GM06990 (cell line): ENCODE measurements at regions not wholly inside any gene's neighbourhood (a gene's known extent, or its start where the extent isn't known, plus 50 kb on each side); places are given as distances from the start of the nearest gene placed in this dataset.

Experiments
- DNase-seq: peaks from one replicate; pipeline ENCODE4 v3.0.0-alpha.2; 2011; ENCODE audit not compliant: insufficient read length; ENCODE audit errors: extremely low read depth
- H3K27me3 ChIP-seq: replicated peaks from 2 replicates; pipeline ENCODE4 v1.6.0; 2011; ENCODE audit warnings: low read length; ENCODE audit not compliant: control insufficient read depth, insufficient read depth
- H3K36me3 ChIP-seq: 2 replicates; pipeline ENCODE4 v1.5.1; 2011; ENCODE audit warnings: low read length; ENCODE audit not compliant: control insufficient read depth, insufficient read depth
- H3K4me3 ChIP-seq: replicated peaks from 2 replicates; pipeline ENCODE4 v1.5.1; 2011; ENCODE audit warnings: low read depth, mild to moderate bottlenecking, control low read depth, low read length
- CTCF ChIP-seq: IDR thresholded peaks from 2 replicates; pipeline ENCODE4 v1.5.1; 2011; ENCODE audit warnings: low read length, control low read depth, mild to moderate bottlenecking, inconsistent platforms; ENCODE audit not compliant: insufficient read depth, poor library complexity, severe bottlenecking

- Histone ChIP-seq H3K4me3 (no peak overlapping the region), H3K27me3 (no peaks in the 10 kb centered on the region), H3K36me3 (no peaks in the 10 kb centered on the region)
- TF ChIP-seq CTCF = no peak
- no peak for DNase-seq
Measured at GRCh38 chr5:145160679-145161078, 674.5 kb downstream of the PRELID2 start.

GRCh38 chr5:145158730-145159129 is 676.4 kb downstream of the PRELID2 start:
- Histone ChIP-seq H3K36me3 (no peaks in the 10 kb centered on the region), H3K27me3 (no peaks in the 10 kb centered on the region), H3K4me3 (no peak overlapping the region)
- TF ChIP-seq CTCF = no peak
- DNase-seq = no peak

- Histone ChIP-seq H3K27me3 (no peaks in the 10 kb centered on the region), H3K36me3 (no peaks in the 10 kb centered on the region), H3K4me3 (no peak overlapping the region)
- no peak for TF ChIP-seq CTCF
- no peak for DNase-seq
Measured at GRCh38 chr5:145157841-145158240, 677.3 kb downstream of the PRELID2 start.

GRCh38 chr5:145141534-145141933 is 693.6 kb downstream of the PRELID2 start:
- Histone ChIP-seq H3K4me3 (no peak overlapping the region), H3K36me3 (no peaks in the 10 kb centered on the region), H3K27me3 (no peaks in the 10 kb centered on the region)
- no peak for DNase-seq
- TF ChIP-seq CTCF = no peak

GRCh38 chr5:145130996-145131395 is 704.1 kb downstream of the PRELID2 start:
- no peaks in the 10 kb centered on the region for H3K27me3 ChIP-seq
- DNase-seq = no peak
- TF ChIP-seq CTCF = no peak
- H3K4me3 ChIP-seq = no peak overlapping the region
- H3K36me3 ChIP-seq = no peaks in the 10 kb centered on the region

GRCh38 chr5:145129797-145130196 is 705.3 kb downstream of the PRELID2 start:
- Histone ChIP-seq H3K27me3 (no peaks in the 10 kb centered on the region), H3K36me3 (no peaks in the 10 kb centered on the region), H3K4me3 (no peak overlapping the region)
- no peak for DNase-seq
- no peak for TF ChIP-seq CTCF
